GM06990 (cell line): ENCODE measurements at regions not wholly inside any gene's neighbourhood (a gene's known extent, or its start where the extent isn't known, plus 50 kb on each side); places are given as distances from the start of the nearest gene placed in this dataset.

Experiments
- DNase-seq: peaks from one replicate; pipeline ENCODE4 v3.0.0-alpha.2; 2011; ENCODE audit not compliant: insufficient read length; ENCODE audit errors: extremely low read depth
- H3K27me3 ChIP-seq: replicated peaks from 2 replicates; pipeline ENCODE4 v1.6.0; 2011; ENCODE audit warnings: low read length; ENCODE audit not compliant: control insufficient read depth, insufficient read depth
- H3K36me3 ChIP-seq: 2 replicates; pipeline ENCODE4 v1.5.1; 2011; ENCODE audit warnings: low read length; ENCODE audit not compliant: control insufficient read depth, insufficient read depth
- H3K4me3 ChIP-seq: replicated peaks from 2 replicates; pipeline ENCODE4 v1.5.1; 2011; ENCODE audit warnings: low read depth, mild to moderate bottlenecking, control low read depth, low read length
- CTCF ChIP-seq: IDR thresholded peaks from 2 replicates; pipeline ENCODE4 v1.5.1; 2011; ENCODE audit warnings: low read length, control low read depth, mild to moderate bottlenecking, inconsistent platforms; ENCODE audit not compliant: insufficient read depth, poor library complexity, severe bottlenecking

GRCh38 chr11:91846002-91846401 lies 378.6 kb upstream of the FAT3 start:
- H3K36me3 ChIP-seq: no peaks in the 10 kb centered on the region
- no peak overlapping the region for H3K4me3 ChIP-seq
- no peak for TF ChIP-seq CTCF
- DNase-seq: no peak
- no peaks in the 10 kb centered on the region for H3K27me3 ChIP-seq

- no peaks in the 10 kb centered on the region for H3K36me3 ChIP-seq
- TF ChIP-seq CTCF: no peak
- no peaks in the 10 kb centered on the region for H3K27me3 ChIP-seq
- no peak for DNase-seq
- H3K4me3 ChIP-seq: no peak overlapping the region
Observed at GRCh38 chr11:91840640-91841240, 383.9 kb upstream of the FAT3 start.

GRCh38 chr11:91837411-91838330 lies 386.9 kb upstream of the FAT3 start:
- no peak for DNase-seq
- TF ChIP-seq CTCF: no peak
- H3K27me3 ChIP-seq: no peaks in the 10 kb centered on the region
- no peak overlapping the region for H3K4me3 ChIP-seq
- no peaks in the 10 kb centered on the region for H3K36me3 ChIP-seq

- DNase-seq: no peak
- no peak overlapping the region for H3K4me3 ChIP-seq
- TF ChIP-seq CTCF: no peak
- H3K27me3 ChIP-seq: no peaks in the 10 kb centered on the region
- no peaks in the 10 kb centered on the region for H3K36me3 ChIP-seq
Observed at GRCh38 chr11:91835051-91835560, 389.5 kb upstream of the FAT3 start.

- Histone ChIP-seq H3K27me3 (no peaks in the 10 kb centered on the region), H3K36me3 (no peaks in the 10 kb centered on the region), H3K4me3 (no peak overlapping the region)
- DNase-seq: no peak
- no peak for TF ChIP-seq CTCF
Observed at GRCh38 chr11:91828901-91829300, 395.7 kb upstream of the FAT3 start.
